ENCODE measurements at regions not wholly inside any gene's neighbourhood (a gene's known extent, or its start where the extent isn't known, plus 50 kb on each side); places are given as distances from the start of the nearest gene placed in this dataset.

- no peak for FAIRE-seq
Observed at GRCh38 chr1:240667351-240667750, 55.4 kb upstream of the GREM2 start.

- FAIRE-seq, result no peak
Observed at GRCh38 chr1:240666568-240667198, 54.7 kb upstream of the GREM2 start.

GRCh38 chr1:240663169-240663879 is 51.4 kb upstream of the GREM2 start:
- no peak for FAIRE-seq

Data from TTC549 (cell line).